IMR-90 (cell line): ENCODE measurements at regions not wholly inside any gene's neighbourhood (a gene's known extent, or its start where the extent isn't known, plus 50 kb on each side); places are given as distances from the start of the nearest gene placed in this dataset.

ENCODE experiments used
- ATAC-seq: fragments of 200-7000 bp; cut with Tn5 transposase; 2 replicates; pipeline ENCODE4 v1.9.1; 2020; ENCODE audit warnings: low read depth, mild to moderate bottlenecking, moderate library complexity
- BruUV-seq: library from RNA; stranded (reverse); fragments of 400-500 nt; replicated peaks from 2 replicates; lab custom pipeline; 2021; lab: Mats Ljungman, UMichigan
- CTCF ChIA-PET: fragments of 300-600 bp; formaldehyde crosslinking; extraction: SDS; loops from one replicate; lab custom pipeline; 2021; ENCODE audit warnings: antibody characterized with exemption; lab: Yijun Ruan, JAX
- POLR2A ChIA-PET: fragments of 300-600 bp; sonication (Branson Sonifier 250); formaldehyde crosslinking; loops from one replicate; lab custom pipeline; 2022; ENCODE audit warnings: antibody characterized with exemption; ENCODE audit not compliant: unreplicated experiment; lab: Charles Lee
- DNase-seq: peaks from one replicate; pipeline ENCODE4 v3.0.0; 2013
- H2AFZ ChIP-seq: replicated peaks from 2 replicates; pipeline ENCODE3; 2013; ENCODE audit warnings: low read length, mild to moderate bottlenecking; ENCODE audit not compliant: poor library complexity
- H2AK5ac ChIP-seq: 2 replicates; pipeline ENCODE4 v1.6.1; 2013; ENCODE audit warnings: low read depth, low read length, inconsistent platforms
- H2AK9ac ChIP-seq: replicated peaks from 2 replicates; pipeline ENCODE3; 2013; ENCODE audit warnings: mild to moderate bottlenecking, low read depth, low read length, moderate library complexity; ENCODE audit not compliant: poor library complexity
- H2BK120ac ChIP-seq: 2 replicates; pipeline ENCODE4 v1.6.1; 2013; ENCODE audit warnings: low read depth, low read length, inconsistent platforms
- H2BK15ac ChIP-seq: 3 replicates; pipeline ENCODE4 v1.6.1; 2013; ENCODE audit warnings: low read depth, low read length, inconsistent platforms
- H2BK20ac ChIP-seq: 2 replicates; pipeline ENCODE4 v1.6.1; 2013; ENCODE audit warnings: low read depth, mild to moderate bottlenecking, inconsistent platforms, low read length, moderate library complexity
- H2BK5ac ChIP-seq: 2 replicates; pipeline ENCODE4 v1.6.1; 2013; ENCODE audit warnings: mild to moderate bottlenecking, low read depth, low read length, inconsistent platforms; ENCODE audit not compliant: poor library complexity, severe bottlenecking
- H3K14ac ChIP-seq: replicated peaks from 2 replicates; pipeline ENCODE4 v1.6.1; 2013; ENCODE audit warnings: low read depth, low read length, inconsistent platforms
- H3K18ac ChIP-seq: 2 replicates; pipeline ENCODE4 v1.6.1; 2013; ENCODE audit warnings: low read depth, low read length, control low read depth
- H3K23ac ChIP-seq: 2 replicates; pipeline ENCODE4 v1.6.1; 2013; ENCODE audit warnings: low read depth, low read length, inconsistent platforms
- H3K27ac ChIP-seq: 2 replicates; pipeline ENCODE4 v1.5.1; 2013; ENCODE audit warnings: mild to moderate bottlenecking, control low read depth, low read length; ENCODE audit not compliant: insufficient read depth
- H3K27me3 ChIP-seq: 2 replicates; pipeline ENCODE4 v1.6.1; 2013; ENCODE audit warnings: low read length; ENCODE audit not compliant: control insufficient read depth, insufficient read depth
- H3K36me3 ChIP-seq: 2 replicates; pipeline ENCODE4 v1.6.1; 2013; ENCODE audit warnings: low read length, mixed read lengths; ENCODE audit not compliant: control insufficient read depth, insufficient read depth
- H3K4ac ChIP-seq: 2 replicates; pipeline ENCODE4 v1.6.1; 2013; ENCODE audit warnings: low read depth, low read length, inconsistent platforms
- H3K4me1 ChIP-seq: 2 replicates; pipeline ENCODE4 v1.6.1; 2013; ENCODE audit warnings: low read length, mixed read lengths; ENCODE audit not compliant: control insufficient read depth, insufficient read depth
- H3K4me2 ChIP-seq: 2 replicates; pipeline ENCODE4 v1.6.1; 2013; ENCODE audit warnings: low read depth, mild to moderate bottlenecking, control low read depth, low read length, moderate library complexity
- H3K4me3 ChIP-seq: 2 replicates; pipeline ENCODE4 v1.5.1; 2013; ENCODE audit warnings: low read depth, mild to moderate bottlenecking, control low read depth, low read length, moderate library complexity; ENCODE audit not compliant: insufficient read depth
- H3K56ac ChIP-seq: 2 replicates; pipeline ENCODE4 v1.6.1; 2013; ENCODE audit warnings: low read length, inconsistent platforms; ENCODE audit not compliant: insufficient read depth; ENCODE audit errors: extremely low read depth
- H3K79me1 ChIP-seq, 2 experiments: 2 replicates each; pipeline ENCODE4 v1.6.1; 2013; ENCODE audit warnings: low read length in 2 of 2, inconsistent platforms in 1 of 2, low read depth in 1 of 2
- H3K9ac ChIP-seq: 2 replicates; pipeline ENCODE4 v1.6.1; 2013; ENCODE audit warnings: low read depth, low read length, control low read depth
- H3K9me1 ChIP-seq: 2 replicates; pipeline ENCODE4 v1.6.1; 2013; ENCODE audit warnings: low read length, inconsistent platforms; ENCODE audit not compliant: insufficient read depth
- H3K9me3 ChIP-seq: 2 replicates; pipeline ENCODE4 v1.6.1; 2013; ENCODE audit warnings: low read length; ENCODE audit not compliant: control insufficient read depth, insufficient read depth
- H4K20me1 ChIP-seq: 2 replicates; pipeline ENCODE4 v1.6.1; 2013; ENCODE audit warnings: low read length, inconsistent platforms; ENCODE audit not compliant: insufficient read depth
- H4K5ac ChIP-seq: 2 replicates; pipeline ENCODE4 v1.6.1; 2013; ENCODE audit warnings: mild to moderate bottlenecking, low read depth, low read length, control low read depth
- H4K8ac ChIP-seq, 2 experiments: 2 replicates each; pipeline ENCODE4 v1.6.1; 2013; ENCODE audit warnings: low read depth in 2 of 2, low read length in 2 of 2, control low read depth in 1 of 2, inconsistent platforms in 1 of 2
- H4K91ac ChIP-seq: 2 replicates; pipeline ENCODE4 v1.6.1; 2013; ENCODE audit warnings: low read depth, low read length, inconsistent platforms; ENCODE audit not compliant: insufficient read depth
- BHLHE40 ChIP-seq: fragments of 150-350 bp; IDR thresholded peaks from 2 replicates; pipeline ENCODE4 v1.6.1; 2016; ENCODE audit warnings: mild to moderate bottlenecking, low read depth, low read length
- CEBPB ChIP-seq: IDR thresholded peaks from 2 replicates; pipeline ENCODE4 v1.6.1; 2012; ENCODE audit warnings: low read depth, low read length, improper control_type of control experiment
- CHD1 ChIP-seq: IDR thresholded peaks from 2 replicates; pipeline ENCODE4 v1.6.1; 2012; ENCODE audit warnings: low read depth, low read length, improper control_type of control experiment
- ELK1 ChIP-seq: fragments of 150-350 bp; IDR thresholded peaks from 2 replicates; pipeline ENCODE4 v1.6.1; 2016; ENCODE audit warnings: low read depth, mild to moderate bottlenecking, low read length, moderate library complexity, borderline replicate concordance
- FOS ChIP-seq: fragments of 150-350 bp; IDR thresholded peaks from 2 replicates; pipeline ENCODE4 v1.6.1; 2016; ENCODE audit warnings: low read depth, low read length
- MAFK ChIP-seq: IDR thresholded peaks from 2 replicates; pipeline ENCODE4 v1.6.1; 2012; ENCODE audit warnings: low read depth, low read length, improper control_type of control experiment
- MAZ ChIP-seq: IDR thresholded peaks from 2 replicates; pipeline ENCODE4 v1.6.1; 2012; ENCODE audit warnings: low read depth, mild to moderate bottlenecking, low read length, improper control_type of control experiment, moderate library complexity, borderline replicate concordance
- MXI1 ChIP-seq: IDR thresholded peaks from 2 replicates; pipeline ENCODE4 v1.6.1; 2012; ENCODE audit warnings: low read depth, mild to moderate bottlenecking, low read length, moderate library complexity, borderline replicate concordance
- NFE2L2 ChIP-seq: fragments of 150-350 bp; IDR thresholded peaks from 2 replicates; pipeline ENCODE4 v1.6.1; 2016; ENCODE audit warnings: low read depth, mild to moderate bottlenecking, low read length
- POLR2A ChIP-seq: IDR thresholded peaks from 2 replicates; pipeline ENCODE4 v1.6.1; 2012; ENCODE audit warnings: mild to moderate bottlenecking, low read depth, low read length
- RAD21 ChIP-seq: IDR thresholded peaks from 2 replicates; pipeline ENCODE4 v1.6.1; 2012; ENCODE audit warnings: low read length, improper control_type of control experiment
- RCOR1 ChIP-seq: IDR thresholded peaks from 2 replicates; pipeline ENCODE4 v1.6.1; 2012; ENCODE audit warnings: mild to moderate bottlenecking, low read length, improper control_type of control experiment; ENCODE audit not compliant: insufficient replicate concordance
- RFX5 ChIP-seq: IDR thresholded peaks from 2 replicates; pipeline ENCODE4 v1.8.0; 2012; ENCODE audit warnings: low read depth, mild to moderate bottlenecking, low read length, moderate library complexity
- SMC3 ChIP-seq: fragments of 150-350 bp; IDR thresholded peaks from 2 replicates; pipeline ENCODE4 v1.6.1; 2016; ENCODE audit warnings: low read depth, mild to moderate bottlenecking, antibody characterized with exemption, low read length, moderate library complexity
- WGBS, 2 experiments: methylation state at CpG; one replicate each; pipeline versions ENCODE4 v1.1.5 to v1.1.7; 2013; ENCODE audit warnings: missing lambda C conversion rate in 2 of 2; ENCODE audit not compliant: insufficient read length in 1 of 2; ENCODE audit errors: extremely low coverage in 2 of 2; 5-methylcytosine and 5-hydroxymethylcytosine counted together
- dilution Hi-C: fragments of 300-500 bp; cut with HindIII; formaldehyde crosslinking; loops from one replicate; pipeline ENCODE4 v1.14.3; 2018; ENCODE audit warnings: low sequenced_read_pairs; ENCODE audit not compliant: unreplicated experiment
- in situ Hi-C: fragments of 300-500 bp; cut with MboI; formaldehyde crosslinking; loops from 3 replicates; pipeline ENCODE4 v1.14.3; 2019; ENCODE audit warnings: low sequenced_read_pairs, inconsistent platforms, mixed read lengths
- intact Hi-C: fragments of 100-400 bp; cut with micrococcal nuclease; formaldehyde crosslinking; loops from 2 replicates; pipeline ENCODE4 v1.10.0; 2022
- TF ChIP-seq, protein P1 (sequence below): conservative IDR thresholded peaks from 2 replicates; pipeline ENCODE4 v1.5.1; 2012; ENCODE audit warnings: mild to moderate bottlenecking, low read depth, low read length, improper control_type of control experiment
- TF ChIP-seq, protein P2 (sequence below): fragments of 150-350 bp; IDR thresholded peaks from 2 replicates; pipeline ENCODE4 v1.6.1; 2017; ENCODE audit warnings: mild to moderate bottlenecking, antibody characterized with exemption, low read length, low read depth

DNA sequence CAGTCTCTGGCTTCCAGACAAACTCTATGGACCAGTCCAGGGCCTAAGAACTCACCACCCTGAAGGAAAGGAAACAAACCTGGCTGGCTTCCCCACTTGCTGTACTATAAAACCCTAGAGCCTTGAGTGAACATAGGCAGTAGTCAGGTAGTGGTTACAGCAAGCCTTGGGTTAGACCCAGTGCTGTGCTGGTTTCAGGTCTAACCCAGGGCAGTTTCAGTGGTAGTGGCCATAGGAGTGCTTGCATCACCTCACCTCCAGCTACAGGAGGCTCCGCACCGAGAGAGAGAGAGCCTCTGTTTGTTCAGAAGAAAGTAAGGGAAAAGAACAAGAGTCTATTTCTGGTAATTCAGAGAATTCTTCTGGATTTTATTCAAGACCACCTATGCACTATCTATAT, 714.1 kb upstream of the CDH10 start:
- Histone ChIP-seq H3K14ac (no peak overlapping the region), H3K4me1 (no peaks in the 10 kb centered on the region), H3K79me1 (no peaks in the 10 kb centered on the region), H3K4ac (no peak overlapping the region), H2BK5ac (no peak overlapping the region), H4K5ac (no peak overlapping the region), H3K18ac (no peak overlapping the region), H2BK120ac (no peak overlapping the region), H2AK9ac (no peak overlapping the region), H3K9me3 (peaks cover 20% of the 10 kb centered on the region), H2AFZ (no peak overlapping the region), H3K23ac (no peak overlapping the region), H2AK5ac (no peak overlapping the region), H3K36me3 (no peaks in the 10 kb centered on the region), H3K9me1 (no peaks in the 10 kb centered on the region), H4K91ac (no peak overlapping the region), H3K56ac (no peak overlapping the region), H3K4me3 (no peak overlapping the region), H4K20me1 (no peaks in the 10 kb centered on the region), H4K8ac (no peak overlapping the region), H3K9ac (no peak overlapping the region), H3K27ac (no peak overlapping the region), H2BK20ac (no peak overlapping the region), H2BK15ac (no peak overlapping the region), H3K27me3 (no peaks in the 10 kb centered on the region), H3K4me2 (no peak overlapping the region)
- intact Hi-C loops = no loop called here
- in situ Hi-C loops = no loop called here
- dilution Hi-C loops = no loop called here
- TF ChIP-seq NFE2L2 = no peak
- no peak for TF ChIP-seq FOS
- no peak for TF ChIP-seq RAD21
- no peak for TF ChIP-seq CEBPB
- TF ChIP-seq, protein P1, sequence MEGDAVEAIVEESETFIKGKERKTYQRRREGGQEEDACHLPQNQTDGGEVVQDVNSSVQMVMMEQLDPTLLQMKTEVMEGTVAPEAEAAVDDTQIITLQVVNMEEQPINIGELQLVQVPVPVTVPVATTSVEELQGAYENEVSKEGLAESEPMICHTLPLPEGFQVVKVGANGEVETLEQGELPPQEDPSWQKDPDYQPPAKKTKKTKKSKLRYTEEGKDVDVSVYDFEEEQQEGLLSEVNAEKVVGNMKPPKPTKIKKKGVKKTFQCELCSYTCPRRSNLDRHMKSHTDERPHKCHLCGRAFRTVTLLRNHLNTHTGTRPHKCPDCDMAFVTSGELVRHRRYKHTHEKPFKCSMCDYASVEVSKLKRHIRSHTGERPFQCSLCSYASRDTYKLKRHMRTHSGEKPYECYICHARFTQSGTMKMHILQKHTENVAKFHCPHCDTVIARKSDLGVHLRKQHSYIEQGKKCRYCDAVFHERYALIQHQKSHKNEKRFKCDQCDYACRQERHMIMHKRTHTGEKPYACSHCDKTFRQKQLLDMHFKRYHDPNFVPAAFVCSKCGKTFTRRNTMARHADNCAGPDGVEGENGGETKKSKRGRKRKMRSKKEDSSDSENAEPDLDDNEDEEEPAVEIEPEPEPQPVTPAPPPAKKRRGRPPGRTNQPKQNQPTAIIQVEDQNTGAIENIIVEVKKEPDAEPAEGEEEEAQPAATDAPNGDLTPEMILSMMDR = no peak
- no peak for TF ChIP-seq RCOR1
- no peak for TF ChIP-seq POLR2A
- TF ChIP-seq, protein P2, sequence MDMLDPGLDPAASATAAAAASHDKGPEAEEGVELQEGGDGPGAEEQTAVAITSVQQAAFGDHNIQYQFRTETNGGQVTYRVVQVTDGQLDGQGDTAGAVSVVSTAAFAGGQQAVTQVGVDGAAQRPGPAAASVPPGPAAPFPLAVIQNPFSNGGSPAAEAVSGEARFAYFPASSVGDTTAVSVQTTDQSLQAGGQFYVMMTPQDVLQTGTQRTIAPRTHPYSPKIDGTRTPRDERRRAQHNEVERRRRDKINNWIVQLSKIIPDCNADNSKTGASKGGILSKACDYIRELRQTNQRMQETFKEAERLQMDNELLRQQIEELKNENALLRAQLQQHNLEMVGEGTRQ = no peak
- no peak for TF ChIP-seq MXI1
- no peak for TF ChIP-seq SMC3
- no peak for TF ChIP-seq MAFK
- TF ChIP-seq BHLHE40 = no peak
- no peak for TF ChIP-seq MAZ
- TF ChIP-seq CHD1 = no peak
- no peak for TF ChIP-seq RFX5
- no peak for TF ChIP-seq ELK1
- WGBS, 2 experiments = no CpG with 5 or more reads among the region's 2 CpGs
- CTCF ChIA-PET = no interaction called here
- no TSS peak for BruUV-seq
- POLR2A ChIA-PET = no interaction called here
- DNase-seq = no peak
- ATAC-seq = no peak
